Upper lobe of left lung (tissue), 4 donors: ENCODE measurements at regions not wholly inside any gene's neighbourhood (a gene's known extent, or its start where the extent isn't known, plus 50 kb on each side); places are given as distances from the start of the nearest gene placed in this dataset.

ENCODE experiments used
- EP300 ChIP-seq, 4 donors: sonication (generic); formaldehyde crosslinking; IDR thresholded peaks; one replicate each; pipeline ENCODE4 v1.5.1; 2017; ENCODE audit warnings: antibody characterized with exemption in 4 of 4, control low read depth in 2 of 4
- POLR2A ChIP-seq, 4 donors: fragments of 450-650 bp; IDR thresholded peaks; one replicate each; pipeline ENCODE4 v1.5.1; 2016 to 2017; ENCODE audit warnings: antibody characterized with exemption in 4 of 4, mild to moderate bottlenecking in 2 of 4
- POLR2AphosphoS5 ChIP-seq, 2 donors: sonication (generic); formaldehyde crosslinking; IDR thresholded peaks; one replicate each; pipeline ENCODE4 v1.5.1; 2017; ENCODE audit warnings: antibody characterized with exemption in 2 of 2
- TF ChIP-seq, protein P1 (sequence below), 6 experiments: fragments of 450-650 bp in 4 of 6; fragments of 200-600 bp in 2 of 6; sonication (generic) in 2 of 6; IDR thresholded peaks; one replicate each; pipeline ENCODE4 v1.5.1; 2016 to 2019; ENCODE audit warnings: antibody characterized with exemption in 6 of 6

DNA sequence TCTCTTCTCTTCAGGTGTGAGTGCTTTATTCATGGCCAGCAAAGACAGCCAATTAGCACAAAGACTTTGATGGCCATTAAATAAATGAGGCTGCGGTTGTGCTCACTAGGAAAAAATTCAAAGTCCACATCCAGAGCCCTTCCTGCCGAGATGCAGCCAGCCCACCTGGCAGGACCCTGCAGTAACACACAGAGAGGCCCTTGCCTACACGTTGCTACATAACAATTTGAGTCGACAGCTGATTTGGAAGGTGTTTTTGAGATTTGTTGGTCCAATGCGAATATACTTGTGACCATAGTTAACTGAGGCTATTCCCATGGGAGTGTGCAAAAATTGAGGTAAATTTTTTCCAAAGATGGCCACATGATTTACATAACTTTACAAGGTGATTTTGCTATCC is 605.4 kb upstream of the HTR1E start:
- TF ChIP-seq POLR2AphosphoS5 (IDR thresholded peaks at IDR 0.05) (no peak), POLR2A (IDR thresholded peaks at IDR 0.05) (no peak), EP300 (IDR thresholded peaks at IDR 0.05) (no peak)
- TF ChIP-seq, protein P1, sequence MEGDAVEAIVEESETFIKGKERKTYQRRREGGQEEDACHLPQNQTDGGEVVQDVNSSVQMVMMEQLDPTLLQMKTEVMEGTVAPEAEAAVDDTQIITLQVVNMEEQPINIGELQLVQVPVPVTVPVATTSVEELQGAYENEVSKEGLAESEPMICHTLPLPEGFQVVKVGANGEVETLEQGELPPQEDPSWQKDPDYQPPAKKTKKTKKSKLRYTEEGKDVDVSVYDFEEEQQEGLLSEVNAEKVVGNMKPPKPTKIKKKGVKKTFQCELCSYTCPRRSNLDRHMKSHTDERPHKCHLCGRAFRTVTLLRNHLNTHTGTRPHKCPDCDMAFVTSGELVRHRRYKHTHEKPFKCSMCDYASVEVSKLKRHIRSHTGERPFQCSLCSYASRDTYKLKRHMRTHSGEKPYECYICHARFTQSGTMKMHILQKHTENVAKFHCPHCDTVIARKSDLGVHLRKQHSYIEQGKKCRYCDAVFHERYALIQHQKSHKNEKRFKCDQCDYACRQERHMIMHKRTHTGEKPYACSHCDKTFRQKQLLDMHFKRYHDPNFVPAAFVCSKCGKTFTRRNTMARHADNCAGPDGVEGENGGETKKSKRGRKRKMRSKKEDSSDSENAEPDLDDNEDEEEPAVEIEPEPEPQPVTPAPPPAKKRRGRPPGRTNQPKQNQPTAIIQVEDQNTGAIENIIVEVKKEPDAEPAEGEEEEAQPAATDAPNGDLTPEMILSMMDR (IDR thresholded peaks at IDR 0.05) = no peak
